ENCODE measurements at regions not wholly inside any gene's neighbourhood (a gene's known extent, or its start where the extent isn't known, plus 50 kb on each side); places are given as distances from the start of the nearest gene placed in this dataset.
"Not testable (repeated sequence)": the region's sequence is repeated elsewhere in the genome, so short reads cannot be mapped to it uniquely, and the experiment has no call there.

DNA sequence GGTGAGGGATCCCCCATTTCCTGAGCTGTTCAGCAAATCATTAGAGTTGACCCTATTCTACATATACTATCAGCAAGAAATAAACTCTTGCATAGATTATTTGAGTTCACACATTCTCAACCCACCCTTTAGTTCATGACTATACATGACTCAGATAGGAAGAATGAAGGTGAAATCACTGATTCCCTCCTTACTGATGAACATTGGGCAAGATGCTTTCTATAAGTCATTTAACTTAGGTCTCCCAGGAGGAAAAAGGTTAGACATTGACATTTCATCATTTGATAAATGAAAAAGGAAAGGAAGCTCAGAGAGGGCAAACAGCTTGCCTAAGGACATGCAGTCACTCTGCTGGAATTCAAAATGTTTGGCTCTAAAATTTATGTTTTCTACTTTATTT, 408.0 kb downstream of the TMEM182 start:
- Histone ChIP-seq H3K27ac (ENCODE audit: low read depth, low read length) (no peak overlapping the region), H3K9me3 (ENCODE audit: control insufficient read depth, insufficient read depth, low read length) (no peaks in the 10 kb centered on the region), H3K27me3 (ENCODE audit: control insufficient read depth, insufficient read depth, low read length) (no peaks in the 10 kb centered on the region), H3K4me1 (ENCODE audit: control insufficient read depth, insufficient read depth, low read length) (peaks cover 5% of the 10 kb centered on the region; the same call in 1 of the 2 replicates), H3K4me3 (ENCODE audit: low read depth, low read length) (no peak overlapping the region), H3K36me3 (ENCODE audit: control insufficient read depth, insufficient read depth, low read length) (no peaks in the 10 kb centered on the region), H3K9ac (ENCODE audit: low read depth, low read length) (no peak overlapping the region)

DNA sequence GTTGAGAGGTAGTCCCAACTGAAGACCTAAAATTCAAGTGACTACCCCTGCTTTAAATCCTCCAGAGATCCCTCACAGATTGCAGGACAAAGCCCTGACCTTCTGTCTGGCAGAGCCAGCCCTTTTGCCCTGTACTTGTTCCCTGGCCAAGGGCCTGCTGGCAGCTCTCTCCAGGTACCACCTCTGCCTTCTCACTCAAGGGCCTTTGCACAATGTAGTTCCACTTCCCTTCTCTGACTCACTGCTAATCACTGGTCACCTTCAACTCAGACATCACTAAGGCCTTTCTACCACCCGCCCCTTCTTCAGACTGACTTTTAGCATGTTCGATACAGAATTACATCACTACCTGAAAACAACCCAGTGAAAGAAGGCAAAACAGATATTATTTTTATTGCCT, 411.0 kb downstream of the TMEM182 start:
- Histone ChIP-seq H3K4me1 (ENCODE audit: control insufficient read depth, insufficient read depth, low read length) (no peaks in the 10 kb centered on the region), H3K4me3 (ENCODE audit: low read depth, low read length) (no peak overlapping the region), H3K27me3 (ENCODE audit: control insufficient read depth, insufficient read depth, low read length) (no peaks in the 10 kb centered on the region), H3K36me3 (ENCODE audit: control insufficient read depth, insufficient read depth, low read length) (no peaks in the 10 kb centered on the region), H3K9ac (ENCODE audit: low read depth, low read length) (no peak overlapping the region), H3K27ac (ENCODE audit: low read depth, low read length) (no peak overlapping the region), H3K9me3 (ENCODE audit: control insufficient read depth, insufficient read depth, low read length) (no peaks in the 10 kb centered on the region)

DNA sequence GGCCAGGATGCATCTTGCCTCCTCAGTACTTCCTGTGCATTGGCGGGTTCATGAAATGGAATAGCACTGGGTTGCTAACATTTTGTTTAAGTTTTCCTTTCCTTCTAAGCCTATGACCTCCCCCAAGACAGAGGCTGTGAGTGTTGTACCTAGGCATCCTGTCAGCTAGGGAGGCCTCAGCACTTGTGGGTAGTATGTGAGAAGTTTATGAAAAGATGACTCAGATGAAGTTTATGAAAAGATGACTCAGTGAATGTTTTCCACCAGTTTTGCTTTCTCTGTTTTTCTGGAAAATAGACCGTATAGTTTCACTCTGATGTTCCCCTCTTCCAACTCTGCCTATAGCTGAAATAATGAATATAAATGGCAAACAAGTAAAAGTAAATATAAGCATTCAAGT, 412.9 kb downstream of the TMEM182 start:
- Histone ChIP-seq H3K27me3 (ENCODE audit: control insufficient read depth, insufficient read depth, low read length) (no peaks in the 10 kb centered on the region), H3K4me3 (ENCODE audit: low read depth, low read length) (no peak overlapping the region), H3K4me1 (ENCODE audit: control insufficient read depth, insufficient read depth, low read length) (no peaks in the 10 kb centered on the region), H3K9me3 (ENCODE audit: control insufficient read depth, insufficient read depth, low read length) (no peaks in the 10 kb centered on the region), H3K9ac (ENCODE audit: low read depth, low read length) (no peak overlapping the region), H3K36me3 (ENCODE audit: control insufficient read depth, insufficient read depth, low read length) (no peaks in the 10 kb centered on the region), H3K27ac (ENCODE audit: low read depth, low read length) (no peak overlapping the region)

DNA sequence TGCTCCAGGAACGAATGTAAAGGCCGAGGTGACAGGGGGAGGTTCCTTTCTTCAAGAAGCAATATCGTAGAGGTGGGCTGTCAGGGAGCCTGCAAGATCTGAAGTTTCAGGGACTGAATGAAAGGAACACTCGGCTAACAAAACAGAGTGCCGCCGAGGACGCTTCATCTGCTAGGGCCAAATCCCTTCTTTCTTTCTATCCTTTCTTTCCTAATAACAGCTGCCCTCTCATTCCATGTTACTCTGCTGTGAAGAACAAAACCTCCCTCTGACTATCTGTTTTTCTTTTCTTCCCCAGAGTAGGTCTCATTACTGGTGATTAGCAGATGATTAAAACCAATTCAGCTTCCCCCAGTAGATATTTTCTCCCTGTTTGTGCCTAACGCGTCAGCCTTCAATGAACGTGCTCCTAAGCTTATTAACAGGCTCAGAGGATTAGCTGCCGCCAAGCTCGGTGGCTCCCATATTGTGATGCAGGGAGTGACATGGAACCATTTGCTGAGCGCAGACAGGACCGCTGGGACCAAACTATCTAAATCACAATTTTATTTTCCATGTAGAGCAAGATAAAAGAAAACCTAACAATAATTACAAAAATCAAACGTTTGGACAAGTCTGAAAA, 414.6 kb downstream of the TMEM182 start:
- no peaks in the 10 kb centered on the region for H3K9me3 ChIP-seq (ENCODE audit: control insufficient read depth, insufficient read depth, low read length)
- H3K4me1 ChIP-seq (ENCODE audit: control insufficient read depth, insufficient read depth, low read length), result no peaks in the 10 kb centered on the region
- no peak overlapping the region for H3K27ac ChIP-seq (ENCODE audit: low read depth, low read length)
- no peaks in the 10 kb centered on the region for H3K27me3 ChIP-seq (ENCODE audit: control insufficient read depth, insufficient read depth, low read length)
- no peak overlapping the region for H3K4me3 ChIP-seq (ENCODE audit: low read depth, low read length)
- no peaks in the 10 kb centered on the region for H3K36me3 ChIP-seq (ENCODE audit: control insufficient read depth, insufficient read depth, low read length)
- no peak overlapping the region for H3K9ac ChIP-seq (ENCODE audit: low read depth, low read length)

DNA sequence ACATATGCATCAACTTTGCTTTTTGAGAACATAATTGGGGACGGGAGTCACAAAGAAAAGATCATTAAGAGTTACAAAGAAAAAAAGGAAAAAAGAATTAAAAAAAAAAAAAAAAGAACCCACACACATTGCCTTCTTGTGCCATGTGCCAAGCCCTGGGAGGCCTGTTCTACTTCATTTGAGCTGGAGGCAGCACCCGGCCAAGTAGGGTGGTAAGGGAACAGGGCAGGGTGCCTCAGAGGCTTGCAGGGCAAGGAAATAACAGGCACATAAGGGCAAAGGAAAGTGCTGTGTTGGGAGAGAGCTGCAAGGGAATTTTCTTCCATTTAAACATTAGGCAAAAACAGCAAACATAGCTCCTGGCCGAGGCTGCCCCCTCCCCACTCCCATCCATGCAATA, 418.0 kb downstream of the TMEM182 start:
- no peaks in the 10 kb centered on the region for H3K4me1 ChIP-seq (ENCODE audit: control insufficient read depth, insufficient read depth, low read length)
- H3K27me3 ChIP-seq (ENCODE audit: control insufficient read depth, insufficient read depth, low read length), result no peaks in the 10 kb centered on the region
- H3K27ac ChIP-seq (ENCODE audit: low read depth, low read length), result no peak overlapping the region
- no peaks in the 10 kb centered on the region for H3K36me3 ChIP-seq (ENCODE audit: control insufficient read depth, insufficient read depth, low read length)
- no peak overlapping the region for H3K4me3 ChIP-seq (ENCODE audit: low read depth, low read length)
- no peaks in the 10 kb centered on the region for H3K9me3 ChIP-seq (ENCODE audit: control insufficient read depth, insufficient read depth, low read length)
- no peak overlapping the region for H3K9ac ChIP-seq (ENCODE audit: low read depth, low read length)

DNA sequence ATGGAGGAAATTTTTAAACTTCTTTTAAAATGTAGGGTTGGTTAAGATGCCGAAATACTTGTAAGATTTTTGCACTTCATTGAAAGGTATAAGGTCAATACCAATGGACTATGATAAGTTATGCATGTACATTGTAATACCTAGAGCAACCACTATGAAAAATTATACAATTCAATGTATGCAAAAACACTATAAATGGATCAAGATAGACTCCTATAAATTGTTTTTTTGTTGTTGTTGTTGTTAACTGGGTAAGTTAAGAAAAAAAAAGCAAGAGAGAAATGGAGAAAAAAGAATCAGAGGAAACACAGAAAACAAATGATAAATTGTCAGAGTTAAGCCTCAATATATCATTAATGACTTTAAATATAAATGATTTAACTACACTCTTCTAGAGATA, 421.2 kb downstream of the TMEM182 start:
- H3K4me3 ChIP-seq (ENCODE audit: low read depth, low read length), result no peak overlapping the region
- H3K36me3 ChIP-seq (ENCODE audit: control insufficient read depth, insufficient read depth, low read length), result no peaks in the 10 kb centered on the region
- no peaks in the 10 kb centered on the region for H3K4me1 ChIP-seq (ENCODE audit: control insufficient read depth, insufficient read depth, low read length)
- H3K9ac ChIP-seq (ENCODE audit: low read depth, low read length), result no peak overlapping the region
- H3K9me3 ChIP-seq (ENCODE audit: control insufficient read depth, insufficient read depth, low read length), result no peaks in the 10 kb centered on the region
- no peaks in the 10 kb centered on the region for H3K27me3 ChIP-seq (ENCODE audit: control insufficient read depth, insufficient read depth, low read length)
- no peak overlapping the region for H3K27ac ChIP-seq (ENCODE audit: low read depth, low read length)

DNA sequence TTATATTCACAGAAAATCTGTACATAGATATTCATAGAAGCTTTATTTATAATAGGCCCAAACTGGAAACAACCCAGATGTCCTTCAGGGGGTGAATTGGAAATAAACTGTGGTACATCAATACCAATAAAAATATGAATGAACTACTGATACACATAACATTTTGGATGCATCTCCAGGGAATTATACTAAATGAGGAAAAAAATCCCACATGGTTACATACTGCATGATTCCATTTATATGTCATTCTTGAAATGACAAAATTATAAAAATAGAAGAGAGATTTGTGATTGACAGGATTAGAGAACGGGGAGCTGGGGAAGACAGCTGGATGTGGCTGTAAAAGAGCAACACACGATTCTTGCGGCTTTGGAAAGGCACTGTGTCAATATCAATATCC, 435.0 kb downstream of the TMEM182 start:
- H3K4me1 ChIP-seq (ENCODE audit: control insufficient read depth, insufficient read depth, low read length), result no peaks in the 10 kb centered on the region

DNA sequence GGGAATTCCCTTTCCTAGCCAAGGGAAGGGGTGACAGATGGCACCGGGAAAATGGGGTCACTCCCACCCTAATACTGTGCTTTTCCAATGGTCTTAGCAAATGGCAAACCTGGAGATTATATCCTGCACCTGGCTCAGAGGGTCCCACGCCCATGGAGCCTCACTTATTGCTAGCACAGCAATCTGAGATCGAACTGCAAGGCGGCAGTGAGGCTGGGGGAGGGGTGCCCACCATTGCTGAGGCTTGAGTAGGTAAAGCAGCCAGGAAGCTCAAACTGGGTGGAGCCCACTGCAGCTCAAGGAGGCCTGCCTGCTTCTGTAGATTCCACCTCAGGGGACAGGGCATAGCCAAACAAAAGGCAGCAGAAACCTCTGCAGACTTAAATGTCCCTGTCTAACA, 438.9 kb downstream of the TMEM182 start:
- not testable (repeated sequence) for H3K4me3 ChIP-seq (ENCODE audit: low read depth, low read length); H3K27me3 ChIP-seq (ENCODE audit: control insufficient read depth, insufficient read depth, low read length); H3K9ac ChIP-seq (ENCODE audit: low read depth, low read length); H3K9me3 ChIP-seq (ENCODE audit: control insufficient read depth, insufficient read depth, low read length); H3K36me3 ChIP-seq (ENCODE audit: control insufficient read depth, insufficient read depth, low read length); H3K4me1 ChIP-seq (ENCODE audit: control insufficient read depth, insufficient read depth, low read length); H3K27ac ChIP-seq (ENCODE audit: low read depth, low read length)

More for the DNA sequence above, 435.0 kb downstream of the TMEM182 start:
- H3K4me3 ChIP-seq (ENCODE audit: low read depth, low read length), result no peak overlapping the region
- no peaks in the 10 kb centered on the region; the same call in 1 of the 2 replicates for H3K9me3 ChIP-seq (ENCODE audit: control insufficient read depth, insufficient read depth, low read length)
- no peak overlapping the region for H3K27ac ChIP-seq (ENCODE audit: low read depth, low read length)
- H3K9ac ChIP-seq (ENCODE audit: low read depth, low read length), result no peak overlapping the region
- H3K36me3 ChIP-seq (ENCODE audit: control insufficient read depth, insufficient read depth, low read length), result no peaks in the 10 kb centered on the region
- H3K27me3 ChIP-seq (ENCODE audit: control insufficient read depth, insufficient read depth, low read length), result no peaks in the 10 kb centered on the region

DNA sequence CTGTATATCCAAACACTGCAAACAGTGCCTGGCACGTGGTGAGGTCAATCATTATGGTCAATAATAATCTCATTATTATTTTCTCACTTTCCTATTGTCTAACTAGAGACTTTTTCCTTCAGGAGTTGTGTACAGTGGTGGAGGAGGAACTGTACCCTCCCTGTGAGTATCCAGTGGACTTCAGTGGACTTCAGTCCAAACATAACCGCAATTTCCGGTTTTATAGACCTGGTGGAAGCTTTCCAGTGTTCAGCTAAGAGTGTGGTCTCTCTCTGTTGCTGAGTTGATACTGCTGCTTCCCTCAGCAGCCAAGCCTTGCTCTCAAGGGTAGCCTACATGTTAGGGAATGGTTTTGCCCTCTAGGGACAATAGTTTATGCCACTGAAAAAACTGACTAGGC, 447.1 kb downstream of the TMEM182 start:
- Histone ChIP-seq H3K9me3 (ENCODE audit: control insufficient read depth, insufficient read depth, low read length) (no peaks in the 10 kb centered on the region), H3K36me3 (ENCODE audit: control insufficient read depth, insufficient read depth, low read length) (no peaks in the 10 kb centered on the region), H3K4me3 (ENCODE audit: low read depth, low read length) (no peak overlapping the region), H3K27ac (ENCODE audit: low read depth, low read length) (no peak overlapping the region), H3K4me1 (ENCODE audit: control insufficient read depth, insufficient read depth, low read length) (no peaks in the 10 kb centered on the region), H3K9ac (ENCODE audit: low read depth, low read length) (no peak overlapping the region), H3K27me3 (ENCODE audit: control insufficient read depth, insufficient read depth, low read length) (no peaks in the 10 kb centered on the region)

DNA sequence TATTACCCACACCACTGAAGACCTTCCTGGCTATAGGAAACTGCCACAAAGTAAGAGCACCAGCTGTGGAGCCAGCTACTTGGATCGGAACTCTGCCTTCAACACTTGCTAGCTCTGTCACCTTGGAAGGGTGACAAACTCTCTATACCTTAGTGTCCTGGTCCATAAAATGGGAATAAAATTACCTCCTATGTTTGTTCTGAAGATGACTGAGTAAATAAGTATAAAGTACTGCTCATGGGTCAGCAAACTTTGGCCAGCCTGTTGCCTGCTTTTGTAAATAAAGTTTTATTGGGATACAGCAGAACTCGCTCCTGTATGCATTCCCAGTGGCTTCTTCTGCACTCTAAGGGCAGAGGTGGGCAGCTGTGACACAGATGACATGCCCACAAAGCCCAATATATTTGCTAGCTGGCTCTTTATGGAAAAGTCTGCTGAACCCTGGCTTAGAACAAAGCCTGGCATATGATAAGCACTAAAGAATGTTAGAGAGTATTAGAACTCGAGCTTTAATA, 451.3 kb downstream of the TMEM182 start:
- Histone ChIP-seq H3K4me3 (ENCODE audit: low read depth, low read length) (no peak overlapping the region), H3K9ac (ENCODE audit: low read depth, low read length) (no peak overlapping the region), H3K27me3 (ENCODE audit: control insufficient read depth, insufficient read depth, low read length) (no peaks in the 10 kb centered on the region), H3K9me3 (ENCODE audit: control insufficient read depth, insufficient read depth, low read length) (no peaks in the 10 kb centered on the region), H3K4me1 (ENCODE audit: control insufficient read depth, insufficient read depth, low read length) (no peaks in the 10 kb centered on the region), H3K27ac (ENCODE audit: low read depth, low read length) (no peak overlapping the region), H3K36me3 (ENCODE audit: control insufficient read depth, insufficient read depth, low read length) (no peaks in the 10 kb centered on the region)

DNA sequence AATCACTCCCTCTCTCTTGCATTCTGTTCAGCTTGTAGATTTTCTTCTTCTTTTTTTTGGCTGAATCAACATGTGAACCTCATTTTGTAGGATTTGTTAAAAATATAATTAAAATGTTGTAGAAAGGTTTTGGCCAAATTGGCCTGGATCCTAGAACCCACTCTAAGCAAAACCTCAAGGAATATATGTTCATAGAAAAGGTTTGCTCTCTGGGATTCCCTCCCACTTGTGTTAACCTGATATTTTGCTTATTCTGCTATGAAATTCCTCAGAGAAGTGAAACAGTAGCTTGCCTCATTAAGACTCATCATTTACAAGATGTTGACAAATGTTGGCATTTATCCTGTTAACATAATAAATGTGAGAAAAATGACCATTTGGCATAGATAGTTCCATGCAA, 456.7 kb downstream of the TMEM182 start:
- Histone ChIP-seq H3K9me3 (ENCODE audit: control insufficient read depth, insufficient read depth, low read length) (no peaks in the 10 kb centered on the region), H3K9ac (ENCODE audit: low read depth, low read length) (no peak overlapping the region), H3K27me3 (ENCODE audit: control insufficient read depth, insufficient read depth, low read length) (no peaks in the 10 kb centered on the region), H3K36me3 (ENCODE audit: control insufficient read depth, insufficient read depth, low read length) (no peaks in the 10 kb centered on the region), H3K4me3 (ENCODE audit: low read depth, low read length) (no peak overlapping the region), H3K27ac (ENCODE audit: low read depth, low read length) (no peak overlapping the region), H3K4me1 (ENCODE audit: control insufficient read depth, insufficient read depth, low read length) (no peaks in the 10 kb centered on the region)
